IPS-20b (cell line): ENCODE measurements at regions not wholly inside any gene's neighbourhood (a gene's known extent, or its start where the extent isn't known, plus 50 kb on each side); places are given as distances from the start of the nearest gene placed in this dataset.

ENCODE experiments used
- H3K27ac ChIP-seq: one replicate; pipeline ENCODE4 v1.5.1; 2013; ENCODE audit warnings: low read length
- H3K27me3 ChIP-seq: 2 replicates; pipeline ENCODE4 v1.6.1; 2013; ENCODE audit warnings: mild to moderate bottlenecking, low read length, inconsistent platforms; ENCODE audit not compliant: insufficient read depth
- H3K36me3 ChIP-seq: 2 replicates; pipeline ENCODE4 v1.6.1; 2013; ENCODE audit warnings: low read depth, mild to moderate bottlenecking, inconsistent platforms, low read length, moderate library complexity; ENCODE audit not compliant: insufficient read depth
- H3K4me1 ChIP-seq: 2 replicates; pipeline ENCODE4 v1.6.1; 2013; ENCODE audit warnings: mild to moderate bottlenecking, control low read depth, inconsistent platforms, low read length, moderate library complexity; ENCODE audit not compliant: insufficient read depth
- H3K4me3 ChIP-seq: 2 replicates; pipeline ENCODE4 v1.5.1; 2013; ENCODE audit warnings: mild to moderate bottlenecking, low read length, inconsistent platforms
- H3K9ac ChIP-seq: 2 replicates; pipeline ENCODE4 v1.6.1; 2013; ENCODE audit warnings: low read depth, mild to moderate bottlenecking, inconsistent platforms, low read length, moderate library complexity
- H3K9me3 ChIP-seq: 2 replicates; pipeline ENCODE4 v1.6.1; 2013; ENCODE audit warnings: mild to moderate bottlenecking, low read depth, low read length, inconsistent platforms; ENCODE audit not compliant: insufficient read depth

GRCh38 chr14:61614693-61615092 is 80.6 kb upstream of the HIF1A start:
- Histone ChIP-seq H3K9me3 (no peaks in the 10 kb centered on the region), H3K27ac (no peak overlapping the region), H3K36me3 (no peaks in the 10 kb centered on the region), H3K4me3 (no peak overlapping the region), H3K27me3 (no peaks in the 10 kb centered on the region), H3K9ac (no peak overlapping the region), H3K4me1 (peaks cover 17% of the 10 kb centered on the region; the same call in 1 of the 2 replicates)

GRCh38 chr14:61615743-61616523 is 79.4 kb upstream of the HIF1A start:
- Histone ChIP-seq H3K9ac (no peak overlapping the region), H3K4me3 (no peak overlapping the region), H3K27ac (no peak overlapping the region)

GRCh38 chr14:61616524-61617185 is 78.7 kb upstream of the HIF1A start:
- Histone ChIP-seq H3K27ac (no peak overlapping the region), H3K9ac (no peak overlapping the region), H3K27me3 (no peaks in the 10 kb centered on the region)

More at GRCh38 chr14:61615743-61616523, 79.4 kb upstream of the HIF1A start:
- no peaks in the 10 kb centered on the region for H3K36me3 ChIP-seq
- peaks cover 7% of the 10 kb centered on the region for H3K4me1 ChIP-seq
- H3K9me3 ChIP-seq, result no peaks in the 10 kb centered on the region
- no peaks in the 10 kb centered on the region for H3K27me3 ChIP-seq

GRCh38 chr14:61618448-61618847 is 76.9 kb upstream of the HIF1A start:
- no peak overlapping the region for H3K27ac ChIP-seq
- no peaks in the 10 kb centered on the region for H3K27me3 ChIP-seq
- no peak overlapping the region for H3K4me3 ChIP-seq
- no peak overlapping the region for H3K9ac ChIP-seq
- H3K4me1 ChIP-seq, result peaks cover 7% of the 10 kb centered on the region
- no peaks in the 10 kb centered on the region for H3K9me3 ChIP-seq
- no peaks in the 10 kb centered on the region for H3K36me3 ChIP-seq

More at GRCh38 chr14:61616524-61617185, 78.7 kb upstream of the HIF1A start:
- Histone ChIP-seq H3K9me3 (no peaks in the 10 kb centered on the region), H3K4me3 (no peak overlapping the region), H3K36me3 (no peaks in the 10 kb centered on the region), H3K4me1 (peaks cover 7% of the 10 kb centered on the region)

- Histone ChIP-seq H3K36me3 (no peaks in the 10 kb centered on the region), H3K4me3 (no peak overlapping the region), H3K9me3 (no peaks in the 10 kb centered on the region), H3K27ac (no peak overlapping the region), H3K27me3 (no peaks in the 10 kb centered on the region), H3K9ac (no peak overlapping the region), H3K4me1 (peaks cover 7% of the 10 kb centered on the region)
Observed at GRCh38 chr14:61619494-61619893, 75.8 kb upstream of the HIF1A start.

- Histone ChIP-seq H3K9ac (no peak overlapping the region), H3K27me3 (no peaks in the 10 kb centered on the region), H3K4me3 (no peak overlapping the region), H3K4me1 (peaks cover 7% of the 10 kb centered on the region), H3K9me3 (no peaks in the 10 kb centered on the region), H3K27ac (no peak overlapping the region), H3K36me3 (no peaks in the 10 kb centered on the region)
Observed at GRCh38 chr14:61620130-61620946, 75.0 kb upstream of the HIF1A start.

GRCh38 chr14:61621444-61621843 is 73.9 kb upstream of the HIF1A start:
- H3K27ac ChIP-seq, result no peak overlapping the region
- no peaks in the 10 kb centered on the region for H3K9me3 ChIP-seq
- H3K4me3 ChIP-seq, result no peak overlapping the region
- no peaks in the 10 kb centered on the region; the same call in 1 of the 2 replicates for H3K4me1 ChIP-seq
- no peaks in the 10 kb centered on the region for H3K36me3 ChIP-seq
- no peaks in the 10 kb centered on the region for H3K27me3 ChIP-seq
- H3K9ac ChIP-seq, result no peak overlapping the region

GRCh38 chr14:61622051-61622450 is 73.3 kb upstream of the HIF1A start:
- Histone ChIP-seq H3K27ac (no peak overlapping the region), H3K4me3 (no peak overlapping the region), H3K9me3 (no peaks in the 10 kb centered on the region), H3K27me3 (no peaks in the 10 kb centered on the region), H3K36me3 (no peaks in the 10 kb centered on the region), H3K9ac (no peak overlapping the region), H3K4me1 (no peaks in the 10 kb centered on the region; the same call in 1 of the 2 replicates)

GRCh38 chr14:61623927-61624326 is 71.4 kb upstream of the HIF1A start:
- no peaks in the 10 kb centered on the region for H3K36me3 ChIP-seq
- H3K27ac ChIP-seq, result no peak overlapping the region
- H3K9ac ChIP-seq, result no peak overlapping the region
- H3K9me3 ChIP-seq, result no peaks in the 10 kb centered on the region
- no peaks in the 10 kb centered on the region for H3K27me3 ChIP-seq
- no peak overlapping the region for H3K4me3 ChIP-seq
- peaks cover 5% of the 10 kb centered on the region for H3K4me1 ChIP-seq

GRCh38 chr14:61625165-61625564 is 70.1 kb upstream of the HIF1A start:
- Histone ChIP-seq H3K27ac (no peak overlapping the region), H3K36me3 (no peaks in the 10 kb centered on the region), H3K4me3 (no peak overlapping the region), H3K9me3 (no peaks in the 10 kb centered on the region), H3K4me1 (peaks cover 5% of the 10 kb centered on the region), H3K9ac (no peak overlapping the region), H3K27me3 (no peaks in the 10 kb centered on the region)

GRCh38 chr14:61627612-61628011 is 67.7 kb upstream of the HIF1A start:
- Histone ChIP-seq H3K9me3 (no peaks in the 10 kb centered on the region), H3K4me1 (peaks cover 5% of the 10 kb centered on the region; the same call in 1 of the 2 replicates), H3K27ac (no peak overlapping the region), H3K36me3 (no peaks in the 10 kb centered on the region), H3K27me3 (no peaks in the 10 kb centered on the region), H3K9ac (no peak overlapping the region), H3K4me3 (no peak overlapping the region)
